Esophagus muscularis mucosa (tissue), 3 donors: ENCODE measurements at regions not wholly inside any gene's neighbourhood (a gene's known extent, or its start where the extent isn't known, plus 50 kb on each side); places are given as distances from the start of the nearest gene placed in this dataset.

Experiments
- CTCF ChIP-seq, 3 experiments: fragments of 200-600 bp in 2 of 3; fragments of 450-650 bp in 1 of 3; sonication (generic) in 2 of 3; IDR thresholded peaks; one replicate each; pipeline ENCODE4 v1.5.1; 2017 to 2019; ENCODE audit warnings: antibody characterized with exemption in 3 of 3, mild to moderate bottlenecking in 2 of 3, moderate library complexity in 1 of 3
- EP300 ChIP-seq: sonication (generic); formaldehyde crosslinking; IDR thresholded peaks from one replicate; pipeline ENCODE4 v1.6.1; 2017; ENCODE audit warnings: antibody characterized with exemption

GRCh38 chr6:234706-235372 is 57.4 kb upstream of the DUSP22 start:
- TF ChIP-seq CTCF (IDR thresholded peaks at IDR 0.05) (no peak), EP300 (no peak)
